CD4-positive, CD25-positive, alpha-beta regulatory T cell (primary cell): ENCODE measurements at regions not wholly inside any gene's neighbourhood (a gene's known extent, or its start where the extent isn't known, plus 50 kb on each side); places are given as distances from the start of the nearest gene placed in this dataset.

Experiments used
- ATAC-seq, 2 donors: fragments of 150-1000 bp; cut with Tn5 transposase; one replicate each; pipeline ENCODE4 v1.10.0; 2021; ENCODE audit warnings: low read depth in 2 of 2, moderate number of reproducible peaks in 2 of 2, moderate library complexity in 1 of 2
- DNase-seq, 3 donors: peaks; one replicate each; pipeline versions ENCODE4 v3.0.0 to v3.0.0-alpha.2; 2012 to 2022; ENCODE audit warnings: mixed read lengths in 1 of 3
- H3K27ac ChIP-seq: one replicate; pipeline ENCODE4 v1.7.0; 2013; ENCODE audit warnings: mild to moderate bottlenecking, low read length; ENCODE audit not compliant: insufficient read depth, poor library complexity, severe bottlenecking
- H3K27me3 ChIP-seq: one replicate; pipeline ENCODE4 v1.7.0; 2013; ENCODE audit warnings: low read length; ENCODE audit not compliant: control insufficient read depth, insufficient read depth
- H3K36me3 ChIP-seq: one replicate; pipeline ENCODE4 v1.7.0; 2013; ENCODE audit warnings: mild to moderate bottlenecking, low read length, moderate library complexity; ENCODE audit not compliant: control insufficient read depth, insufficient read depth
- H3K4me1 ChIP-seq: 2 replicates; pipeline ENCODE4 v1.7.0; 2013; ENCODE audit warnings: mild to moderate bottlenecking, low read length; ENCODE audit not compliant: insufficient read depth, control insufficient read depth, poor library complexity, severe bottlenecking
- H3K4me3 ChIP-seq: one replicate; pipeline ENCODE4 v1.7.0; 2013; ENCODE audit warnings: low read depth, mild to moderate bottlenecking, low read length, moderate library complexity
- H3K9me3 ChIP-seq, 2 experiments: 1 replicate in 1 of 2; 2 replicates in 1 of 2; pipeline ENCODE4 v1.7.0; 2013; ENCODE audit warnings: low read length in 2 of 2, mild to moderate bottlenecking in 1 of 2, moderate library complexity in 1 of 2; ENCODE audit not compliant: control insufficient read depth in 2 of 2
- H3K27ac Mint-ChIP-seq, 3 donors: one replicate each; pipeline ENCODE4 v1.8.0; 2020 to 2022; ENCODE audit warnings: mild to moderate bottlenecking in 3 of 3, mixed read lengths in 3 of 3, moderate library complexity in 2 of 3
- H3K27me3 Mint-ChIP-seq: one replicate; pipeline ENCODE4 v1.8.0; 2022; ENCODE audit warnings: mild to moderate bottlenecking, mixed read lengths
- H3K36me3 Mint-ChIP-seq: one replicate; pipeline ENCODE4 v1.8.0; 2020; ENCODE audit warnings: mixed read lengths
- H3K4me1 Mint-ChIP-seq, 4 donors: one replicate each; pipeline ENCODE4 v1.8.0; 2020 to 2022; ENCODE audit warnings: mixed read lengths in 4 of 4, mild to moderate bottlenecking in 1 of 4
- H3K4me3 Mint-ChIP-seq, 4 donors: one replicate each; pipeline ENCODE4 v1.8.0; 2020 to 2022; ENCODE audit warnings: mild to moderate bottlenecking in 4 of 4, mixed read lengths in 4 of 4, moderate library complexity in 3 of 4
- H3K9me3 Mint-ChIP-seq, 7 donors: one replicate each; pipeline ENCODE4 v1.8.0; 2020 to 2022; ENCODE audit warnings: mixed read lengths in 7 of 7, mild to moderate bottlenecking in 3 of 7, moderate library complexity in 2 of 7

- no peak overlapping the region for H3K4me3 ChIP-seq
- DNase-seq (no peak), ATAC-seq (no peak)
- no peaks in the 10 kb centered on the region for H3K9me3 ChIP-seq
- H3K4me1 ChIP-seq: no peaks in the 10 kb centered on the region
- H3K9me3 Mint-ChIP-seq: peaks cover 0 to 5% (median 0%) of the 10 kb centered on the region in 7 donors
- no peaks in the 10 kb centered on the region for H3K36me3 Mint-ChIP-seq
- no peak overlapping the region for H3K27ac Mint-ChIP-seq
- H3K36me3 ChIP-seq: no peaks in the 10 kb centered on the region
- no peak overlapping the region for H3K4me3 Mint-ChIP-seq
- no peaks in the 10 kb centered on the region for H3K27me3 Mint-ChIP-seq
- H3K27ac ChIP-seq: no peak overlapping the region
- no peaks in the 10 kb centered on the region for H3K27me3 ChIP-seq
- no peaks in the 10 kb centered on the region for H3K4me1 Mint-ChIP-seq
Measured at GRCh38 chr11:104260456-104260855, 96.5 kb upstream of the PDGFD start.

DNA sequence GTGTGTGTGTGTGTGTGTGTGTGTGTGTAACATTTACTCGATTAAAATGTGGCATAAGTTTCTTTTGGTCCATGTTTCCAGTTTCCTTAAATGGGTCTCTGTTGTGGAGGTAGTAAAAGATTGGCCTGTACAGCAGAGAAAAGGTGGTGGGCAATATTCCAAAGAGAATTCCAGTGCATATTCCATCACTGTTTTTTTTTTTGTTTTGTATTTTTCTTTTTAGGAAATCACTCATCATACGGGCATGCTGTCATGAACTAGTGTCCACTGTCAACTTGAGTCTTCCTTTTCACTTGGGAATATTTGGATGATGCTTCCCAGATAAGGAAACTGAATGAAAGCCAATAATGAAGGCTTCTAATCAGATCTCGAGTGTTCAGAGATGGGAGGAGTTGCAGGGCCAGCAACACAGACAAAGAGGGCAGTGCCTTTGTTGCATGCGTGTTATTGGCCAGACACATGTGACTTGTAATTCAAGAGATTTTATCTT, 95.2 kb upstream of the PDGFD start:
- Histone ChIP-seq H3K4me3 (no peak overlapping the region), H3K27me3 (no peaks in the 10 kb centered on the region), H3K27ac (no peak overlapping the region), H3K9me3 (no peaks in the 10 kb centered on the region), H3K36me3 (no peaks in the 10 kb centered on the region), H3K4me1 (no peaks in the 10 kb centered on the region)
- ATAC-seq: no peak
- Mint-ChIP-seq H3K4me1 (no peaks in the 10 kb centered on the region), H3K36me3 (no peaks in the 10 kb centered on the region), H3K4me3 (no peak overlapping the region), H3K27ac (no peak overlapping the region), H3K27me3 (no peaks in the 10 kb centered on the region), H3K9me3 (peaks cover 0 to 4% (median 0%) of the 10 kb centered on the region in 7 donors)
- no peak for DNase-seq

DNA sequence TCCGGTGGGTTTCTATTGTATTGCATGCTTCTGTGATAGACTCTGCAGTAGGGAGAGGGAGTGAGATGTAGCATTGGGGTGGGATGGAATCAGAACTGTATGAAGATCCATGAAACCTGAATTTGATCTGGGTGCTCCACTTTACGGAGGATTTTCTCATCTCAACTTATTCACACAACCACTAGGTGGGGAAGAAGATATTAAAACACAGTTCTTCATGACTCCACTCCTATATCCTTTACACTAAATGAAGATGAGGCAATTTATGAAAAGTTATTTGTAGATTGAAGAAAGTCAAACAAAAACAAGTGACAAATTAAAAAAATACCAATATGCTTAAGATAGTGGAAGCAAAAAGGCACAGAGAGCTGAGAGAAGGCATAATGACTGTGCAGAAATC, 92.6 kb upstream of the PDGFD start:
- Histone ChIP-seq H3K27me3 (no peaks in the 10 kb centered on the region), H3K9me3 (no peaks in the 10 kb centered on the region), H3K4me1 (no peaks in the 10 kb centered on the region), H3K36me3 (no peaks in the 10 kb centered on the region), H3K27ac (no peak overlapping the region), H3K4me3 (no peak overlapping the region)
- ATAC-seq: no peak
- Mint-ChIP-seq H3K27ac (no peak overlapping the region), H3K36me3 (no peaks in the 10 kb centered on the region), H3K4me1 (no peaks in the 10 kb centered on the region), H3K4me3 (no peak overlapping the region), H3K27me3 (no peaks in the 10 kb centered on the region), H3K9me3 (peaks cover 0 to 4% (median 0%) of the 10 kb centered on the region in 7 donors)
- DNase-seq: no peak

- H3K9me3 ChIP-seq: no peaks in the 10 kb centered on the region
- H3K36me3 Mint-ChIP-seq: no peaks in the 10 kb centered on the region
- ATAC-seq: no peak
- no peak overlapping the region for H3K4me3 Mint-ChIP-seq
- H3K27me3 ChIP-seq: no peaks in the 10 kb centered on the region
- DNase-seq: peak in 1 of 3 donors; percentile 22
- no peaks in the 10 kb centered on the region for H3K4me1 Mint-ChIP-seq
- H3K27ac ChIP-seq: no peak overlapping the region
- H3K4me3 ChIP-seq: no peak overlapping the region
- H3K27me3 Mint-ChIP-seq: no peaks in the 10 kb centered on the region
- no peaks in the 10 kb centered on the region for H3K4me1 ChIP-seq
- no peak overlapping the region for H3K27ac Mint-ChIP-seq
- H3K36me3 ChIP-seq: no peaks in the 10 kb centered on the region
- H3K9me3 Mint-ChIP-seq: peaks cover 0 to 4% (median 0%) of the 10 kb centered on the region in 7 donors
Measured at GRCh38 chr11:104254347-104254746, 90.4 kb upstream of the PDGFD start.

DNA sequence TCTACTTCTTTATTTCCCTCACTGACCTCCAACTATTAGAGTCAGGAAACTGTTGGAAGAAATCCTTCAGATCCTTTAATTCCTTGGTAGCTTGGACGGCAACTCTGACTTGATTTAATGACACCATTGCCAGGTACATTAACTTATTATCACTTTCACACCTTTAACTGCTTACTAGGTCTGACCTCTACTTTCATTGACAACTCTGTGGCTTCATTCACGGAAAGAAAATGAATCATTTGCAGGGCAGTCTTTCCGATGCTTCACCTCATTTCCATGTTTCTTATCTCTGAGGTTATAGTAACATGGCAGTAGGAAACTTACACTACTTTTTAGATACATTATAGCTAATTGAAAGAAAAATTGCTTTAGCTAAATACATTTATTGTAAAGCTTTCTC, 82.6 kb upstream of the PDGFD start:
- peaks cover 0 to 1% (median 0%) of the 10 kb centered on the region in 7 donors for H3K9me3 Mint-ChIP-seq
- no peaks in the 10 kb centered on the region for H3K27me3 ChIP-seq
- no peak for DNase-seq
- no peak overlapping the region for H3K4me3 Mint-ChIP-seq
- no peaks in the 10 kb centered on the region for H3K36me3 ChIP-seq
- H3K4me1 ChIP-seq: no peaks in the 10 kb centered on the region
- no peak overlapping the region for H3K27ac ChIP-seq
- H3K36me3 Mint-ChIP-seq: no peaks in the 10 kb centered on the region
- H3K4me1 Mint-ChIP-seq: no peaks in the 10 kb centered on the region
- H3K27me3 Mint-ChIP-seq: no peaks in the 10 kb centered on the region
- H3K27ac Mint-ChIP-seq: no peak overlapping the region
- no peaks in the 10 kb centered on the region for H3K9me3 ChIP-seq
- ATAC-seq: no peak
- H3K4me3 ChIP-seq: no peak overlapping the region

GRCh38 chr11:104238916-104239315, 75.0 kb upstream of the PDGFD start:
- no peaks in the 10 kb centered on the region for H3K36me3 ChIP-seq
- H3K4me1 Mint-ChIP-seq: no peaks in the 10 kb centered on the region
- no peak overlapping the region for H3K4me3 ChIP-seq
- no peaks in the 10 kb centered on the region for H3K9me3 Mint-ChIP-seq
- no peaks in the 10 kb centered on the region for H3K36me3 Mint-ChIP-seq
- ATAC-seq (no peak), DNase-seq (no peak)
- no peaks in the 10 kb centered on the region for H3K27me3 Mint-ChIP-seq
- no peak overlapping the region for H3K27ac Mint-ChIP-seq
- no peak overlapping the region for H3K27ac ChIP-seq
- no peak overlapping the region for H3K4me3 Mint-ChIP-seq
- no peaks in the 10 kb centered on the region for H3K9me3 ChIP-seq
- H3K4me1 ChIP-seq: no peaks in the 10 kb centered on the region
- no peaks in the 10 kb centered on the region for H3K27me3 ChIP-seq

GRCh38 chr11:104225047-104225446, 61.1 kb upstream of the PDGFD start:
- DNase-seq (no peak), ATAC-seq (no peak)
- Mint-ChIP-seq H3K4me3 (no peak overlapping the region), H3K36me3 (no peaks in the 10 kb centered on the region), H3K4me1 (no peaks in the 10 kb centered on the region), H3K9me3 (peaks cover 0 to 4% (median 1%) of the 10 kb centered on the region in 7 donors), H3K27ac (no peak overlapping the region), H3K27me3 (no peaks in the 10 kb centered on the region)
- H3K27ac ChIP-seq: no peak overlapping the region
- no peaks in the 10 kb centered on the region for H3K9me3 ChIP-seq
- H3K36me3 ChIP-seq: no peaks in the 10 kb centered on the region
- no peaks in the 10 kb centered on the region for H3K27me3 ChIP-seq
- H3K4me3 ChIP-seq: no peak overlapping the region
- no peaks in the 10 kb centered on the region for H3K4me1 ChIP-seq

- H3K27ac ChIP-seq: no peak overlapping the region
- no peak overlapping the region for H3K4me3 ChIP-seq
- DNase-seq (no peak), ATAC-seq (no peak)
- H3K9me3 Mint-ChIP-seq: peaks cover 0 to 7% (median 2%) of the 10 kb centered on the region in 7 donors
- no peaks in the 10 kb centered on the region for H3K4me1 Mint-ChIP-seq
- no peaks in the 10 kb centered on the region for H3K4me1 ChIP-seq
- no peaks in the 10 kb centered on the region for H3K27me3 ChIP-seq
- no peaks in the 10 kb centered on the region for H3K36me3 ChIP-seq
- no peaks in the 10 kb centered on the region for H3K9me3 ChIP-seq
- H3K36me3 Mint-ChIP-seq: no peaks in the 10 kb centered on the region
- no peak overlapping the region for H3K4me3 Mint-ChIP-seq
- H3K27me3 Mint-ChIP-seq: no peaks in the 10 kb centered on the region
- H3K27ac Mint-ChIP-seq: no peak overlapping the region
Measured at GRCh38 chr11:104222464-104222863, 58.5 kb upstream of the PDGFD start.
